ENCODE measurements at regions not wholly inside any gene's neighbourhood (a gene's known extent, or its start where the extent isn't known, plus 50 kb on each side); places are given as distances from the start of the nearest gene placed in this dataset.

DNA sequence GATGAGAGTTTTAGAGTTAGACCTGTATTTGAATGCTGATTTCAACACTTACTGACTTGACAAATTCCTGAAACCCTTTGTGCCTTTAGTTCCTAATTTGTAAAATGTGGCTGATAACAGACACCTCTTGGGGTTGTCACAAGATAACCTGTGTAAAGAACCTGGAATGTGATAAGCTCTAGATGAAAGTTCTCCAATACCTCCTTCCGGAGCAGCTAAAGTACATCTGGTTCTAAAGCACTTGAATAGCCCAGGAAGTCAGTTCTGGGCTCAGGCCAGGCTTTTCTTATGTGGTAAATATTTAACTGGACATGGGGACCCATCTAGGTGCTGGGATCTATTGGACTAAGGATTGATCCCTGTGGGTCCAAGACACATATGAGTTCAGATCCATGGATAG is 310.8 kb upstream of the ADAMTSL1 start:
- no peak overlapping the region for H3K4me3 ChIP-seq (ENCODE audit: low read depth, low read length)
- DNase-seq (ENCODE audit: low read depth) = no peak
- no peak for TF ChIP-seq CTCF (IDR thresholded peaks at IDR 0.05; ENCODE audit: insufficient read depth, low read depth, low read length, missing control alignments)

GRCh38 chr9:18167733-18168132 is 306.2 kb upstream of the ADAMTSL1 start:
- H3K4me3 ChIP-seq (ENCODE audit: low read depth, low read length) = no peak overlapping the region
- no peak for DNase-seq (ENCODE audit: low read depth)
- no peak for TF ChIP-seq CTCF (IDR thresholded peaks at IDR 0.05; ENCODE audit: insufficient read depth, low read depth, low read length, missing control alignments)

- no peak for TF ChIP-seq CTCF (IDR thresholded peaks at IDR 0.05; ENCODE audit: insufficient read depth, low read depth, low read length, missing control alignments)
- no peak for DNase-seq (ENCODE audit: low read depth)
- no peak overlapping the region for H3K4me3 ChIP-seq (ENCODE audit: low read depth, low read length)
Measured at GRCh38 chr9:18173923-18174322, 300.0 kb upstream of the ADAMTSL1 start.

DNA sequence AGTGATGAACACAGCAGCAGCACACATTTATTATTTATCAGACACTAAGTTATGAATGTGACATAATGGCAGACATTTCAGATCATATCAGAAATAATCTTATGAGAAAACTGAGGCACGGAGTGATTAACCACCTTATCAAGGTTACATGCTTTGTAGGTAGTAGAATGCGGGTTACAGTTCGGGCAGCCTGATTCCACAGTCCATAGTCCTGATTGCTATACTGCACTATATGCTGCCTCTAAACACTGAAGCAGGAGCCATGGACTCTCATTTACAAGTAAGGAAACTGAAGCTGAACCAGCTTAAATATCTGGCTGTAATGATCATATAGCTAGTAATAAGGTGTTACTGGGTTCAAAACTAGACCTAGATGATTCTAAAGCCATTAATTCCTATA is 291.3 kb upstream of the ADAMTSL1 start:
- H3K4me3 ChIP-seq (ENCODE audit: low read depth, low read length) = no peak overlapping the region
- no peak for DNase-seq (ENCODE audit: low read depth)
- no peak for TF ChIP-seq CTCF (IDR thresholded peaks at IDR 0.05; ENCODE audit: insufficient read depth, low read depth, low read length, missing control alignments)

GRCh38 chr9:18183974-18184373 is 290.0 kb upstream of the ADAMTSL1 start:
- no peak for DNase-seq (ENCODE audit: low read depth)
- no peak for TF ChIP-seq CTCF (IDR thresholded peaks at IDR 0.05; ENCODE audit: insufficient read depth, low read depth, low read length, missing control alignments)
- H3K4me3 ChIP-seq (ENCODE audit: low read depth, low read length) = no peak overlapping the region

GRCh38 chr9:18184401-18184800 is 289.6 kb upstream of the ADAMTSL1 start:
- no peak overlapping the region for H3K4me3 ChIP-seq (ENCODE audit: low read depth, low read length)
- no peak for TF ChIP-seq CTCF (IDR thresholded peaks at IDR 0.05; ENCODE audit: insufficient read depth, low read depth, low read length, missing control alignments)
- no peak for DNase-seq (ENCODE audit: low read depth)

GRCh38 chr9:18185196-18185595 is 288.8 kb upstream of the ADAMTSL1 start:
- H3K4me3 ChIP-seq (ENCODE audit: low read depth, low read length) = no peak overlapping the region
- DNase-seq (ENCODE audit: low read depth) = no peak
- no peak for TF ChIP-seq CTCF (IDR thresholded peaks at IDR 0.05; ENCODE audit: insufficient read depth, low read depth, low read length, missing control alignments)
